Transverse colon (tissue), 4 donors: ENCODE measurements at regions not wholly inside any gene's neighbourhood (a gene's known extent, or its start where the extent isn't known, plus 50 kb on each side); places are given as distances from the start of the nearest gene placed in this dataset.

Experiments used
- DNase-seq: peaks from one replicate; pipeline ENCODE4 v3.0.0-alpha.2; 2019
- H3K27ac ChIP-seq, 4 donors: fragments of 200-600 bp; sonication (generic); 2 replicates each; pipeline ENCODE4 v1.5.1; 2016 to 2018; ENCODE audit warnings: inconsistent platforms in 4 of 4
- H3K27me3 ChIP-seq: fragments of 200-600 bp; sonication (generic); 2 replicates; pipeline ENCODE4 v1.5.1; 2017; ENCODE audit warnings: inconsistent platforms
- H3K36me3 ChIP-seq, 4 donors: fragments of 200-600 bp; sonication (generic); 2 replicates each; pipeline ENCODE4 v1.5.1; 2017 to 2019; ENCODE audit warnings: inconsistent platforms in 4 of 4
- H3K4me1 ChIP-seq, 4 donors: fragments of 200-600 bp; sonication (generic); 2 replicates each; pipeline ENCODE4 v1.5.1; 2017 to 2020; ENCODE audit warnings: inconsistent platforms in 4 of 4
- H3K4me3 ChIP-seq, 4 donors: fragments of 200-600 bp; sonication (generic); 1 replicate in 1 of 4; 2 replicates in 3 of 4; pipeline versions ENCODE4 v1.5.1 to v1.6.1; 2017 to 2019; ENCODE audit warnings: inconsistent platforms in 4 of 4
- H3K9me3 ChIP-seq, 2 donors: fragments of 200-600 bp; sonication (generic); 2 replicates each; pipeline ENCODE4 v1.5.1; 2017 to 2019; ENCODE audit warnings: inconsistent platforms in 2 of 2
- EP300 ChIP-seq: sonication (generic); formaldehyde crosslinking; IDR thresholded peaks from one replicate; pipeline ENCODE4 v1.6.1; 2017; ENCODE audit warnings: antibody characterized with exemption, low read depth
- POLR2A ChIP-seq: fragments of 450-650 bp; IDR thresholded peaks from one replicate; pipeline ENCODE4 v1.6.1; 2016; ENCODE audit warnings: antibody characterized with exemption, mild to moderate bottlenecking, moderate library complexity
- POLR2AphosphoS5 ChIP-seq, 3 donors: sonication (generic); formaldehyde crosslinking; IDR thresholded peaks; one replicate each; pipeline ENCODE4 v1.6.1; 2016; ENCODE audit warnings: antibody characterized with exemption in 3 of 3
- WGBS, 2 donors: methylation state at CpG; one replicate each; pipeline ENCODE4 v1.1.5; 2018; ENCODE audit warnings: low coverage in 1 of 2; 5-methylcytosine and 5-hydroxymethylcytosine counted together
- in situ Hi-C, 4 donors: fragments of 200-750 bp; cut with MboI; loops; one replicate each; pipeline versions ENCODE4 v1.15.0 to v1.15.1; 2017; ENCODE audit warnings: low sequenced_read_pairs in 3 of 4, low pct_ligation_motif_present in 1 of 4, low pct_unique_long_range_greater_than_20kb in 1 of 4
- intact Hi-C: fragments of 100-400 bp; cut with DNase I; formaldehyde crosslinking; loops from one replicate; pipeline ENCODE4 v1.15.1; 2023; ENCODE audit warnings: low total_unique reads
- TF ChIP-seq, protein P1 (sequence below), 5 experiments: fragments of 200-600 bp in 3 of 5; fragments of 450-650 bp in 2 of 5; sonication (generic) in 3 of 5; IDR thresholded peaks; 1 replicate in 2 of 5; 2 replicates in 3 of 5; pipeline ENCODE4 v1.5.1; 2016 to 2017; ENCODE audit warnings: antibody characterized with exemption in 5 of 5, inconsistent platforms in 3 of 5, mild to moderate bottlenecking in 2 of 5, moderate library complexity in 1 of 5

DNA sequence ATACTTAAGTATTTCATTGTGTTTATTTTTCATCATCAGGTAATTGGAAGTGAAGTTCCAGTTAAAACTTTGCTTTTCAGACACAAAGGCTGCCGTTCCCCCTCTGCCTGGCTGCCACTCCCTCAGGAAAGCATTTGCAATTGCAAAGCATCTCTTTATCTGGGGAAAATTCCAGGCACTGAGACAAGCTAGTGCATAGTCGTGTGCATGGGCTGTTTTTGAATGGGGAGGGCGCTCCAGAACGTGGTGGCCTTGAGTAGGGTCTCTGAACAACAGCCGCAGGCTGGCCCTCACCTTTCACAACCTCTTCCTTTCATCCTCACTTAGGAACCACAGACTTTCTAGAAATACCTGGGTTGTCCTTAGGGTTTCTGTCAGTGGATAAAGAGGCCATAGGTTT lies 285.1 kb upstream of the ADAMTS16 start:
- Histone ChIP-seq H3K9me3 (no peaks in the 10 kb centered on the region), H3K36me3 (no peaks in the 10 kb centered on the region), H3K27ac (no peak overlapping the region), H3K4me3 (no peak overlapping the region), H3K27me3 (no peaks in the 10 kb centered on the region), H3K4me1 (no peaks in the 10 kb centered on the region)
- TF ChIP-seq, protein P1, sequence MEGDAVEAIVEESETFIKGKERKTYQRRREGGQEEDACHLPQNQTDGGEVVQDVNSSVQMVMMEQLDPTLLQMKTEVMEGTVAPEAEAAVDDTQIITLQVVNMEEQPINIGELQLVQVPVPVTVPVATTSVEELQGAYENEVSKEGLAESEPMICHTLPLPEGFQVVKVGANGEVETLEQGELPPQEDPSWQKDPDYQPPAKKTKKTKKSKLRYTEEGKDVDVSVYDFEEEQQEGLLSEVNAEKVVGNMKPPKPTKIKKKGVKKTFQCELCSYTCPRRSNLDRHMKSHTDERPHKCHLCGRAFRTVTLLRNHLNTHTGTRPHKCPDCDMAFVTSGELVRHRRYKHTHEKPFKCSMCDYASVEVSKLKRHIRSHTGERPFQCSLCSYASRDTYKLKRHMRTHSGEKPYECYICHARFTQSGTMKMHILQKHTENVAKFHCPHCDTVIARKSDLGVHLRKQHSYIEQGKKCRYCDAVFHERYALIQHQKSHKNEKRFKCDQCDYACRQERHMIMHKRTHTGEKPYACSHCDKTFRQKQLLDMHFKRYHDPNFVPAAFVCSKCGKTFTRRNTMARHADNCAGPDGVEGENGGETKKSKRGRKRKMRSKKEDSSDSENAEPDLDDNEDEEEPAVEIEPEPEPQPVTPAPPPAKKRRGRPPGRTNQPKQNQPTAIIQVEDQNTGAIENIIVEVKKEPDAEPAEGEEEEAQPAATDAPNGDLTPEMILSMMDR (IDR thresholded peaks at IDR 0.05): no peak
- no peak for TF ChIP-seq POLR2AphosphoS5 (IDR thresholded peaks at IDR 0.05)
- no peak for DNase-seq
- in situ Hi-C loops: no loop called here
- 40 to 46% methylated on average over 5 of the region's 5 CpGs for WGBS, 2 donors
- intact Hi-C loops: no loop called here

DNA sequence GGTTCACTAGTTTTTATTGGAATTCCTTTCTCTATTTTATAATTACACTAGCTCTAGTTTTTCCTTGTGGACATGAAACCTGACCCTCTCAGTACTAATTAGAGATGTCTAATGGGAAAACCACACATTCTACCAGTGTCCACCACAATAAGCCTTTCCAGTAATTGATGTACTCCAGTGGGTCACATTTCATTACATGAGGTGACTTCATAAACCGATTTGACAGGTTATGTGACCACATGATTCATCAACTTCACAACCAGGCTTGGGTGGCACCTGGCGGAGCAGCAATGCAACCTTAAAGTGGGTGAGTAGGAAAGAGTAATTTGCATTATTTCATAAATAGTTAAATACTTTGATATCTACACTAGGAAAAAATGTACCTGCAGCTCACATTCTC lies 284.2 kb upstream of the ADAMTS16 start:
- Histone ChIP-seq H3K27me3 (no peaks in the 10 kb centered on the region), H3K9me3 (no peaks in the 10 kb centered on the region), H3K27ac (no peak overlapping the region), H3K36me3 (no peaks in the 10 kb centered on the region), H3K4me1 (no peaks in the 10 kb centered on the region), H3K4me3 (no peak overlapping the region)
- intact Hi-C loops (no loop called here), in situ Hi-C loops (no loop called here)
- TF ChIP-seq POLR2A (no peak), POLR2AphosphoS5 (IDR thresholded peaks at IDR 0.05) (no peak)
- TF ChIP-seq, protein P1 (IDR thresholded peaks at IDR 0.05): no peak
- DNase-seq: no peak
- 77 to 92% methylated on average over 2 of the region's 2 CpGs for WGBS, 2 donors

DNA sequence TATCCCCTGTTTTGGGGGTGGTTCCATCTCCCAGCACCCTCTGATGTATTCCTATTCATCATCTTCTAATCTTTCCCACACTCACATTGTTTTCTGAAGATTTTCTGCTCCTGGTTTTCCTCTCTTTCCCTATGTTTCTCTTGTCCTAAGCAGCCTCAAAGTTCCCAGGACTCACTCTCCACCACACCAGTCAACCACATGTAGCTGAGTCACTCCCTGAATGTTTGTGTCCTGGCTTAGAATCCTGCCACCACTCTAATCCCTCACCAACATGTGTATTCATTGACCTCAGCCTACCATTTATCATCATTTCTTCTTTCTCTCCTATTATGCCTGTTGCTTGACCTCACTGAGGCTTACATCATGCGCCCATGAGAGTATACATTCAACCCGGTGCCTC lies 282.4 kb upstream of the ADAMTS16 start:
- no peak for DNase-seq
- 88 to 89% methylated on average over 2 of the region's 2 CpGs for WGBS, 2 donors
- H3K9me3 ChIP-seq: no peaks in the 10 kb centered on the region
- H3K4me3 ChIP-seq: no peak overlapping the region
- intact Hi-C loops (no loop called here), in situ Hi-C loops (no loop called here)
- H3K4me1 ChIP-seq: no peaks in the 10 kb centered on the region
- no peaks in the 10 kb centered on the region for H3K27me3 ChIP-seq
- no peak overlapping the region for H3K27ac ChIP-seq
- H3K36me3 ChIP-seq: no peaks in the 10 kb centered on the region
- no peak for TF ChIP-seq POLR2A

DNA sequence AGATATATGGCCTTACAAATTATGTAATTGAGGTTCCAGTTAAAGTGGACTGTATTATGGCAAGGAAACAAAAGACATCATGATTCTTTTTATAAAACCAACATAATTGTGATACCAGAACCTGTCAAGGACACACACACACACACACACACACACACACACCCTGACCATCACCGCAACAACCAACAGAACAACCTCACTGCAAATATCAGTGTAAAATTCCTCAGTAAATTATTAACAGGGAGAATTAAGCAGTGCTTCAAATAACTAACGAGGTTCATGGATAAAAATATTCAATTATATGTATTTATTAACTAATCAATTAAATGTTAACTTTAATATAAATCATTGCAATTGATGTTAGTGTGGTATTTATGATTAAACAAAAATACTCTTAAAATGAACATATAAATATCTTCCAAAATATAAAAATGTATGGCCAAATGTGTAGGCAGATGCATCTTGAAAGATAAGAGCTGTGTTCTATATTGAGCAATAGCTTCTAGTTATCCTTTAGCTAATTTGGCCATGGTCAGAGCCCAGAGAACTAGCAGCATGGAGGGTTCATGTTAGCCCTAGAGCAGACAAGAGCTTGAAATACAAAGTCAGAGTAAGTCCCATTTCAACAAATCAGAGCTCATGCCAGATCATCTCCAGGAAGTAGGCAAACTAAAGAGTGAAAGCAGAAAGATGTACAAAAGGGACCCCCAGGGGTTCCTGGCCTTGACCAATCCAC lies 280.5 kb upstream of the ADAMTS16 start:
- no peak overlapping the region for H3K4me3 ChIP-seq
- in situ Hi-C loops (no loop called here), intact Hi-C loops (no loop called here)
- H3K36me3 ChIP-seq: no peaks in the 10 kb centered on the region
- H3K27me3 ChIP-seq: no peaks in the 10 kb centered on the region
- TF ChIP-seq EP300 (no peak), POLR2AphosphoS5 (IDR thresholded peaks at IDR 0.05) (no peak), POLR2A (no peak)
- TF ChIP-seq, protein P1 (IDR thresholded peaks at IDR 0.05): no peak
- H3K27ac ChIP-seq: no peak overlapping the region
- WGBS, 2 donors: 56 to 67% methylated on average over 2 of the region's 2 CpGs
- no peaks in the 10 kb centered on the region for H3K9me3 ChIP-seq
- H3K4me1 ChIP-seq: no peaks in the 10 kb centered on the region
- DNase-seq: no peak

DNA sequence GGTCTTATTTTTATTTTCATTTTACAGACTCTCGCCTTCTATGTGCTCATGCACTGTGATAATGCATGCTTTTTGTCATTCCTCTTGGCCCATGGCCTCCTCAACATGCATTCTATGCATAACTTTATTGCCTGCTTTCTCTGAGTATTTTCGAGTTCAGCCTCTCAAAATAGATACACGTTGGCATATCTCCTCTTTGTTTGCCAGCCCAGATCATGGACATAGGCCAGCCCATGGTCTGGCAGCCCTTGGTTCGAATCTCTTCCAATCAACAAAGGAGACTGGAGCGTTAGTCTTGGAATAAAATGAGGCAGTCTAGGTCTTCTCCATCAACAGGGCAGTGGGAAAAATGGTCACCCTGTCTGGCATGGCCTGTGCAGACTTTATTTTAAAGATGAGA lies 279.5 kb upstream of the ADAMTS16 start:
- Histone ChIP-seq H3K36me3 (no peaks in the 10 kb centered on the region), H3K9me3 (no peaks in the 10 kb centered on the region), H3K4me3 (no peak overlapping the region), H3K27ac (no peak overlapping the region), H3K27me3 (no peaks in the 10 kb centered on the region), H3K4me1 (no peaks in the 10 kb centered on the region)
- intact Hi-C loops: no loop called here
- in situ Hi-C loops: no loop called here
- DNase-seq: no peak
- WGBS, 2 donors: 31 to 50% methylated on average over 2 to 5 of the region's 5 CpGs
- TF ChIP-seq, protein P1 (IDR thresholded peaks at IDR 0.05): no peak
- no peak for TF ChIP-seq POLR2AphosphoS5 (IDR thresholded peaks at IDR 0.05)
- no peak for TF ChIP-seq EP300
- TF ChIP-seq POLR2A: no peak
